NCI-H82 (cell line): ENCODE measurements at regions not wholly inside any gene's neighbourhood (a gene's known extent, or its start where the extent isn't known, plus 50 kb on each side); places are given as distances from the start of the nearest gene placed in this dataset.

Source experiments
- DNase-seq: peaks from one replicate; lab custom pipeline; 2025; lab: John Stamatoyannopoulos, UW

GRCh38 chr10:4018054-4018511, 233.1 kb upstream of the KLF6 start:
- DNase-seq, result no peak

GRCh38 chr10:4017336-4017735, 232.3 kb upstream of the KLF6 start:
- no peak for DNase-seq

GRCh38 chr10:4016214-4016740, 231.3 kb upstream of the KLF6 start:
- no peak for DNase-seq

GRCh38 chr10:4013651-4014121, 228.7 kb upstream of the KLF6 start:
- DNase-seq, result no peak

- DNase-seq, result no peak
Observed at GRCh38 chr10:4012848-4013247, 227.8 kb upstream of the KLF6 start.

GRCh38 chr10:4011136-4011812, 226.3 kb upstream of the KLF6 start:
- no peak for DNase-seq

GRCh38 chr10:4008676-4009382, 223.8 kb upstream of the KLF6 start:
- no peak for DNase-seq

- DNase-seq, result no peak
Observed at GRCh38 chr10:4007771-4008170, 222.8 kb upstream of the KLF6 start.

- DNase-seq, result no peak
Observed at GRCh38 chr10:4006858-4007257, 221.8 kb upstream of the KLF6 start.

- DNase-seq, result no peak
Observed at GRCh38 chr10:4006051-4006450, 221.0 kb upstream of the KLF6 start.

GRCh38 chr10:4004990-4005389, 220.0 kb upstream of the KLF6 start:
- DNase-seq, result no peak

GRCh38 chr10:4004144-4004543, 219.1 kb upstream of the KLF6 start:
- no peak for DNase-seq

- DNase-seq, result no peak
Observed at GRCh38 chr10:4003348-4003973, 218.5 kb upstream of the KLF6 start.

GRCh38 chr10:4001811-4002210, 216.8 kb upstream of the KLF6 start:
- no peak for DNase-seq

- DNase-seq, result no peak
Observed at GRCh38 chr10:3999642-4000041, 214.6 kb upstream of the KLF6 start.

- no peak for DNase-seq
Observed at GRCh38 chr10:3996697-3997096, 211.7 kb upstream of the KLF6 start.

- no peak for DNase-seq
Observed at GRCh38 chr10:3995302-3996210, 210.5 kb upstream of the KLF6 start.

- no peak for DNase-seq
Observed at GRCh38 chr10:3992382-3993178, 207.6 kb upstream of the KLF6 start.

- no peak for DNase-seq
Observed at GRCh38 chr10:3990307-3990706, 205.3 kb upstream of the KLF6 start.

GRCh38 chr10:3987143-3987974, 202.3 kb upstream of the KLF6 start:
- DNase-seq, result no peak
